RWPE1 (cell line): ENCODE measurements at regions not wholly inside any gene's neighbourhood (a gene's known extent, or its start where the extent isn't known, plus 50 kb on each side); places are given as distances from the start of the nearest gene placed in this dataset.

Source experiments
- CTCF ChIA-PET: fragments of 350-600 bp; sonication (Branson Sonifier 250); formaldehyde crosslinking; extraction: SDS; loops from one replicate; lab custom pipeline; 2021; lab: Yijun Ruan, JAX
- POLR2A ChIA-PET: fragments of 400-600 bp; formaldehyde crosslinking; extraction: SDS; loops from one replicate; lab custom pipeline; 2020; ENCODE audit warnings: antibody characterized with exemption; ENCODE audit not compliant: low non-redundant PET; lab: Yijun Ruan, JAX
- DNase-seq: peaks from one replicate; pipeline ENCODE4 v3.0.0; 2012; ENCODE audit warnings: low spot score
- H3K27ac ChIP-seq: fragments of 450-650 bp; 2 replicates; pipeline ENCODE4 v1.5.1; 2017
- TF ChIP-seq, protein P1 (sequence below): fragments of 450-650 bp; conservative IDR thresholded peaks from 2 replicates; pipeline ENCODE4 v1.5.1; 2017; ENCODE audit warnings: low read depth, mild to moderate bottlenecking

DNA sequence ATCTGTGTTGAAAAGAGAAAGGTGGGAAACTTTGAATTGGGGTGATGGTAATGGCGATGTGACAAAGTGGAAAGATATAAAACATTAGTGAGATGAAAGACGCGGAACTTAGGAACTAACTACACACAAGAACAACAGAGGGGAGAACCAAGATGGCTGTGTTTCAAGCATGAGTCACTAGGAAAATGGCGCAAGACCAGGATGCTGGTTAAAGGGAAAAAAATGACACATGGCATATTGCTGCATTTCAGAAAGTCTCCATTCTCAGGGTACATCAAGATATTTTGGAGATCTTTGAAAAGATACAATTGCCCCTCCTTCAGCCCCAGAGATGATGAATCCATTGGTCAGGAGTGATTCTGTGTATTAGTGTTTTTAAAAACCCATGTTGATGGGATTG, 164.4 kb downstream of the FBXO8 start:
- ChIA-PET CTCF (no interaction called here), POLR2A (no interaction called here)
- TF ChIP-seq, protein P1, sequence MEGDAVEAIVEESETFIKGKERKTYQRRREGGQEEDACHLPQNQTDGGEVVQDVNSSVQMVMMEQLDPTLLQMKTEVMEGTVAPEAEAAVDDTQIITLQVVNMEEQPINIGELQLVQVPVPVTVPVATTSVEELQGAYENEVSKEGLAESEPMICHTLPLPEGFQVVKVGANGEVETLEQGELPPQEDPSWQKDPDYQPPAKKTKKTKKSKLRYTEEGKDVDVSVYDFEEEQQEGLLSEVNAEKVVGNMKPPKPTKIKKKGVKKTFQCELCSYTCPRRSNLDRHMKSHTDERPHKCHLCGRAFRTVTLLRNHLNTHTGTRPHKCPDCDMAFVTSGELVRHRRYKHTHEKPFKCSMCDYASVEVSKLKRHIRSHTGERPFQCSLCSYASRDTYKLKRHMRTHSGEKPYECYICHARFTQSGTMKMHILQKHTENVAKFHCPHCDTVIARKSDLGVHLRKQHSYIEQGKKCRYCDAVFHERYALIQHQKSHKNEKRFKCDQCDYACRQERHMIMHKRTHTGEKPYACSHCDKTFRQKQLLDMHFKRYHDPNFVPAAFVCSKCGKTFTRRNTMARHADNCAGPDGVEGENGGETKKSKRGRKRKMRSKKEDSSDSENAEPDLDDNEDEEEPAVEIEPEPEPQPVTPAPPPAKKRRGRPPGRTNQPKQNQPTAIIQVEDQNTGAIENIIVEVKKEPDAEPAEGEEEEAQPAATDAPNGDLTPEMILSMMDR, result no peak
- no peak overlapping the region for H3K27ac ChIP-seq
- DNase-seq, result peak; percentile 4

DNA sequence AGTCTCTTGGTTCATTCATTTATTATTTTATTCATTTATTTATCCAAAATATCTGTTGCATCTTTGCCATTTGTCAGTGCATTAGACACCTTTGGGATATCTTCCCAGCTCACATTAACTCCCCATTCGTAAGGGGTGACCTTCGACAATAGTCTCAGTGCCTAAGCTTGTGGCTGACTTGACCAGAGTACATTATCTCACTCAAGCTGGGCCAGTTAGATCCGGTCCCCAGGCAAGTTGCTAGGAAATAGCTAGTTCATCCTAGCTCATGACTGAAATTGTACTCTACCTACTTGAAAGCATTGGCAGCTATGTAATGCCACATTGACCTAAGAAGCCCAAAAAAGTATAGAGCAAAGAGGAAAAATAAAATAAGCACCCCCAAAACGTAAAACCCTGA, 165.3 kb downstream of the FBXO8 start:
- TF ChIP-seq, protein P1, result no peak
- ChIA-PET CTCF (interaction anchor here (0.6 kb wide), 1 partner anchor 11 kb away, joined by 4 read pairs; no protein-coding TSS in a partner anchor), POLR2A (no interaction called here)
- no peak overlapping the region for H3K27ac ChIP-seq
- no peak for DNase-seq

DNA sequence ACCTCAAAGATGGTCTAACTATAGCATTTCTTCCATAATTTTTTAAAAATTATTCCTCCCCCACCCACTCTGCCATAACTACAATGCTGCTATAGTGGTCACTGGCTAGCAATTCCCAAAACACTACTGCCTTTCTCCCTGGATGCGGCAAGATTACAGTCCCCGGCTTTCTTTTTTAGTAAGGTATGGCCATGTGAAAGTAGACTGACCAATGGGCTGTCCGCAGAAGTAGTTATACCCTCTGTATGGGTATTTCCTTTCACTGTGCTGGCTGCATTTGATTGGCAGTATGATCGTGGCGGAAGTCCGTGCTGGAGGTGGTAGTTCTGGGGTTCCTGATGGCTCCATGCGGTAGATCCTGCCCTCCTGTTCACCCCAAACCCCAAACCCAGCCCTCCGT, 166.0 kb downstream of the FBXO8 start:
- POLR2A ChIA-PET, result no interaction called here
- DNase-seq, result no peak
- CTCF ChIA-PET, result no interaction called here
- no peak overlapping the region for H3K27ac ChIP-seq
- TF ChIP-seq, protein P1, result no peak

DNA sequence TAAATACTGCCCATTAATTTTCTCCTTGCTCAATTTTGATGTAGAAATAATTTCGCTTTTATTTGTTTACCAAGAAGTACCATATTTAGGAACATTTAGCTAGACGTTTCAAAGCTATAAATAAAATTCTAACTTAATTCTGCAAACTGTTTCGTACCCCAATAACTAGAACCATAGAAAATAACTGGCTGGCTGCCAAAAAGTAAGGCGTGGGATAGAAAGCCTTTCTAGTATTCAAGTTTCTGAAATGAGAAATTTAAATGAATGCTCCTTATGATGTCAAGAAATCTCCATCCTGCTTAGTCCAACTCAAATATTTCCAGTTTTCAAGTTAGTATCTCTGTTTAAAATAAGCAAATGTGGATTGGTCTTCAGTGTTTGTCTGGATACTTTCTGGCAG, 167.4 kb downstream of the FBXO8 start:
- POLR2A ChIA-PET, result no interaction called here
- no peak overlapping the region for H3K27ac ChIP-seq
- CTCF ChIA-PET, result no interaction called here
- DNase-seq, result no peak
- TF ChIP-seq, protein P1, result no peak

DNA sequence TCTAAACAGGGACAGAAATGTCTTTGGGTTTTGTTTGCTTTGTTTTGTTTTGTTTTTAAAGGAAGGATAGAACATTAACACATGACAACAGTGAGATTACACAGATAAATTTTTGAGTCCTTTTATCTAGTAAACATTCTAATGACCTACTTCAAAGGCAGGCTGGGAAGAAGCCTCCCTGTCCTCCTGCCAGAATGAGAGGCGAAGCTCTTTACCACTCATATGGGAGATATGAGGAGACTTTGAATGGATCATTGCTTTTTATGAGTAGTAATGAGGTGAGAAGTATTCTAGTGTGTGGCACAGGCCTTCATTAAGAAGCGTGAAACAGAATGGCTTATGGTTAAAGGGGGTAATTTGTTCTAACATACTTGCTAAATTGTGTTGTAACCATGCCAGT, 172.0 kb downstream of the FBXO8 start:
- no peak overlapping the region for H3K27ac ChIP-seq
- TF ChIP-seq, protein P1, result no peak
- DNase-seq, result no peak
- ChIA-PET CTCF (no interaction called here), POLR2A (no interaction called here)

DNA sequence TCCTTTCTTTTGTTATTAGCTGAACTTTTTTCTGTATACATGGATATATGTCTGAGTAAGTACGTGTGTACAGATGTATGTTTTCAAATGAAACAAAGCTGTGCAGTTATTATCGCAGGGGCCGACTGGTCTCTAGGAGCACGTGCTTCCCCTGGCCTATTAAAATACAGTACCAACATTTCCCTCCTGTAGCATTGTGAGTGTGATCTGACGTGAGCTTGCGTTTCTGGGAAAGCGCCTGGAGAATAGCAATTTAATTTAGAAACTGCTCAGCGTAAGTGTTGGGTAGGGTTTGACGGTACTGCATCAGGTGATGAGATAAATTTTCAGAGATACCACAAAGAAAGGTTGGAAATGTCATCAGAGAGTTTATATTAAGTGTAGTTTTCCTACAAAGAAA, 173.3 kb downstream of the FBXO8 start:
- DNase-seq, result no peak
- TF ChIP-seq, protein P1, result no peak
- ChIA-PET CTCF (interaction anchor here (0.5 to 0.6 kb wide), 2 partner anchors 44 to 85 kb away, joined by 4 to 5 read pairs; no protein-coding TSS in a partner anchor), POLR2A (no interaction called here)
- H3K27ac ChIP-seq, result no peak overlapping the region
